Endodermal cell (in vitro differentiated cells): ENCODE measurements at regions not wholly inside any gene's neighbourhood (a gene's known extent, or its start where the extent isn't known, plus 50 kb on each side); places are given as distances from the start of the nearest gene placed in this dataset.

Source experiments
- DNase-seq: peaks from one replicate; pipeline ENCODE4 v3.0.0-alpha.2; 2017
- H3K27ac ChIP-seq: 2 replicates; pipeline ENCODE4 v1.5.1; 2013; ENCODE audit warnings: mild to moderate bottlenecking, low read depth, low read length, moderate library complexity
- H3K27me3 ChIP-seq: 2 replicates; pipeline ENCODE4 v1.6.1; 2013; ENCODE audit warnings: mild to moderate bottlenecking, low read length, moderate library complexity; ENCODE audit not compliant: insufficient read depth, control insufficient read depth, poor library complexity, severe bottlenecking
- H3K36me3 ChIP-seq: 2 replicates; pipeline ENCODE4 v1.7.0; 2013; ENCODE audit warnings: mild to moderate bottlenecking, low read length, moderate library complexity; ENCODE audit not compliant: control insufficient read depth, insufficient read depth
- H3K4me1 ChIP-seq: one replicate; pipeline ENCODE4 v1.7.0; 2013; ENCODE audit warnings: low read length; ENCODE audit not compliant: control insufficient read depth, insufficient read depth
- H3K4me3 ChIP-seq: 2 replicates; pipeline ENCODE4 v1.5.1; 2013; ENCODE audit warnings: mild to moderate bottlenecking, low read length, moderate library complexity
- H3K9ac ChIP-seq: 2 replicates; pipeline ENCODE4 v1.6.1; 2013; ENCODE audit warnings: mild to moderate bottlenecking, low read length, moderate library complexity; ENCODE audit not compliant: poor library complexity, severe bottlenecking; ENCODE audit errors: extremely low read depth
- H3K9me3 ChIP-seq: 2 replicates; pipeline ENCODE4 v1.6.1; 2013; ENCODE audit warnings: mild to moderate bottlenecking, low read length, moderate library complexity; ENCODE audit not compliant: control insufficient read depth
- H3K27ac Mint-ChIP-seq: 2 replicates; pipeline ENCODE4 v1.8.0; 2020; ENCODE audit warnings: mixed read lengths
- H3K27me3 Mint-ChIP-seq: 2 replicates; pipeline ENCODE4 v1.8.0; 2021; ENCODE audit warnings: mild to moderate bottlenecking, mixed read lengths; ENCODE audit not compliant: insufficient read depth
- H3K36me3 Mint-ChIP-seq: 2 replicates; pipeline ENCODE4 v1.8.0; 2020; ENCODE audit warnings: low read depth, mixed read lengths
- H3K4me1 Mint-ChIP-seq: 2 replicates; pipeline ENCODE4 v1.8.0; 2020; ENCODE audit warnings: mixed read lengths
- H3K4me3 Mint-ChIP-seq: 2 replicates; pipeline ENCODE4 v1.8.0; 2020; ENCODE audit warnings: mild to moderate bottlenecking, moderate library complexity, mixed read lengths
- H3K9me3 Mint-ChIP-seq: 2 replicates; pipeline ENCODE4 v1.8.0; 2020; ENCODE audit warnings: mild to moderate bottlenecking, mixed read lengths
- WGBS, 2 experiments: methylation state at CpG; one replicate each; pipeline versions ENCODE4 v1.1.5 to v1.1.7; 2013; ENCODE audit warnings: missing lambda C conversion rate in 2 of 2, mixed read lengths in 1 of 2; ENCODE audit not compliant: insufficient coverage in 1 of 2, insufficient read length in 1 of 2; 5-methylcytosine and 5-hydroxymethylcytosine counted together
- TF ChIP-seq, protein P1 (sequence below): fragments of 200-600 bp; sonication (generic); conservative IDR thresholded peaks from 2 replicates; pipeline ENCODE4 v1.5.0; 2021; ENCODE audit warnings: antibody characterized with exemption, mild to moderate bottlenecking

DNA sequence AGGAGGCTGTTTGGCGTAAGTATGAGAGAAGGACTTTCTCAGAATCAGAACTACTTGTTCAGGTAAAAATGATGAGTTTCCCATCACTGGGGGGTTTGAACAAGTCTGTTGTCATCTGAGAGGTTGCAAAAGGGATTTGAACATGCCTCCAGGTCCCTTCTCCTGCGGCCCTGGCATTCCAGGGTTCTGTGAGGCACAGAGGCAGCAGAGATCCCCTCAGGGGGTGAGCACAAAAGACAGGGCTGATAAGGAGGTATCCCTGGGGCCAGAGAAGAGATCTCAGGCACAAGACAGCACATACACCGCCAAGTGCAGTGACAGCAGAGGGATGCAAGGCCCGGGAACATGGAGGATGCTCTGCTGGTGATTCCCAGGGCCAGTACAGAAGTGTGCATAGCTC lies 275.8 kb upstream of the TSHZ3 start:
- TF ChIP-seq, protein P1, sequence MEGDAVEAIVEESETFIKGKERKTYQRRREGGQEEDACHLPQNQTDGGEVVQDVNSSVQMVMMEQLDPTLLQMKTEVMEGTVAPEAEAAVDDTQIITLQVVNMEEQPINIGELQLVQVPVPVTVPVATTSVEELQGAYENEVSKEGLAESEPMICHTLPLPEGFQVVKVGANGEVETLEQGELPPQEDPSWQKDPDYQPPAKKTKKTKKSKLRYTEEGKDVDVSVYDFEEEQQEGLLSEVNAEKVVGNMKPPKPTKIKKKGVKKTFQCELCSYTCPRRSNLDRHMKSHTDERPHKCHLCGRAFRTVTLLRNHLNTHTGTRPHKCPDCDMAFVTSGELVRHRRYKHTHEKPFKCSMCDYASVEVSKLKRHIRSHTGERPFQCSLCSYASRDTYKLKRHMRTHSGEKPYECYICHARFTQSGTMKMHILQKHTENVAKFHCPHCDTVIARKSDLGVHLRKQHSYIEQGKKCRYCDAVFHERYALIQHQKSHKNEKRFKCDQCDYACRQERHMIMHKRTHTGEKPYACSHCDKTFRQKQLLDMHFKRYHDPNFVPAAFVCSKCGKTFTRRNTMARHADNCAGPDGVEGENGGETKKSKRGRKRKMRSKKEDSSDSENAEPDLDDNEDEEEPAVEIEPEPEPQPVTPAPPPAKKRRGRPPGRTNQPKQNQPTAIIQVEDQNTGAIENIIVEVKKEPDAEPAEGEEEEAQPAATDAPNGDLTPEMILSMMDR: no peak
- Histone ChIP-seq H3K27ac (no peak overlapping the region), H3K9ac (no peak overlapping the region), H3K4me1 (no peaks in the 10 kb centered on the region), H3K27me3 (no peaks in the 10 kb centered on the region), H3K4me3 (no peak overlapping the region), H3K9me3 (peaks cover 7% of the 10 kb centered on the region), H3K36me3 (no peaks in the 10 kb centered on the region)
- WGBS, 2 experiments: 86 to 87% methylated on average over 4 of the region's 4 CpGs
- Mint-ChIP-seq H3K36me3 (no peaks in the 10 kb centered on the region), H3K27ac (no peak overlapping the region), H3K27me3 (no peaks in the 10 kb centered on the region), H3K9me3 (peaks cover 7% of the 10 kb centered on the region), H3K4me3 (no peak overlapping the region), H3K4me1 (peaks cover 5% of the 10 kb centered on the region)
- DNase-seq: no peak

DNA sequence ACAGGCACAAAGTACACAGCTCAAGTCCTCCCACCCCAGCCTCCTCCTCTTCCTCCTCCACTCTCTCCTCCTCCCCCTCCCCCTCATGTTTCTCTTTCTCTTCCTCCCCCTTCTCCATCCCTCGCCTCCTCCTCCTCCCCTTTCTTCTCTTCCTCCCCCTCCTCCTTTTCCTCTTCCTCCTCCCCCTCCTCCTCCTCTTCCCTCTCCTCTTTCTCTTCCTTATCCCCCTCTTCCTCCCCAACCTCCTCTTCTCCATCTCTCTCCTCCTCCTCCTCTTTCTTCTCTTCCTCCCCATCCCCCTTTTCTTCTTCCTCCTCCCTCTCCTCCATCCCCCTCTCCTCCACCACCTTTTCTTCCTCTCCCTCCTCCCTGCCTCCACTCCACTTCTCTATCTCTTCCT lies 276.3 kb upstream of the TSHZ3 start:
- no peaks in the 10 kb centered on the region for H3K27me3 ChIP-seq
- WGBS, 2 experiments: 70% methylated on average over 1 of the region's 1 CpG; no CpG with 5 or more reads in 1 of the 2 experiments
- no peak for DNase-seq
- Mint-ChIP-seq H3K9me3 (peaks cover 7% of the 10 kb centered on the region), H3K4me1 (peaks cover 5% of the 10 kb centered on the region), H3K27me3 (no peaks in the 10 kb centered on the region), H3K4me3 (no peak overlapping the region), H3K27ac (no peak overlapping the region), H3K36me3 (no peaks in the 10 kb centered on the region)
- H3K36me3 ChIP-seq: no peaks in the 10 kb centered on the region
- no peak overlapping the region for H3K4me3 ChIP-seq
- no peaks in the 10 kb centered on the region for H3K4me1 ChIP-seq
- no peak overlapping the region for H3K9ac ChIP-seq
- TF ChIP-seq, protein P1: no peak
- peaks cover 7% of the 10 kb centered on the region for H3K9me3 ChIP-seq
- H3K27ac ChIP-seq: no peak overlapping the region

DNA sequence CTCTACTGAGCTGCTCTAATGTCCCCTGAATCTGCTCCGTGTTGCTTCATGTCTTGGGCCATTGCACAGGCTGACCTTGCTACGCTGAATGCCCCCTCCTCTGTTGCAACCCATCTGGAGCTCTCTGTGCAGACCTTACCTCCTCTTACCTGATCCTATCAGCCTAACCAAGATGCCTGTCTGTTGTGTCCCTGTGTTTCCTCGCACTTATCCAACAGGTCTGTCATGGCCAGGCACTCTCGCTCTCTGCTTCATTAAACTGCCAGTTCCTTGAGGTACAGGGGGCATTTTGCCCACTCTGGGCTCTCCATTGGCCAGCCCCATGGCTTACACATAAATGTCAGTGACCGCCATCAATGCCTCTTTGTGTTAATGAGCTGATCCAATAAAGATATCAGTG lies 277.7 kb upstream of the TSHZ3 start:
- WGBS, 2 experiments: 90 to 92% methylated on average over 3 to 5 of the region's 5 CpGs
- no peak for DNase-seq
- no peak overlapping the region for H3K4me3 Mint-ChIP-seq
- H3K27me3 ChIP-seq: no peaks in the 10 kb centered on the region
- H3K27me3 Mint-ChIP-seq: no peaks in the 10 kb centered on the region
- no peaks in the 10 kb centered on the region for H3K36me3 Mint-ChIP-seq
- H3K9me3 ChIP-seq: no peaks in the 10 kb centered on the region
- H3K4me1 ChIP-seq: no peaks in the 10 kb centered on the region
- TF ChIP-seq, protein P1: no peak
- no peak overlapping the region for H3K27ac ChIP-seq
- no peak overlapping the region for H3K27ac Mint-ChIP-seq
- H3K9me3 Mint-ChIP-seq: no peaks in the 10 kb centered on the region
- no peak overlapping the region for H3K4me3 ChIP-seq
- no peaks in the 10 kb centered on the region for H3K36me3 ChIP-seq
- H3K9ac ChIP-seq: no peak overlapping the region
- H3K4me1 Mint-ChIP-seq: peaks cover 5% of the 10 kb centered on the region
